Activated naive CD8-positive, alpha-beta T cell treated with anti-CD3 and anti-CD28 coated beads, Interleukin-2, amount 50 U/mL, for 24 hours (primary cell): ENCODE measurements at regions not wholly inside any gene's neighbourhood (a gene's known extent, or its start where the extent isn't known, plus 50 kb on each side); places are given as distances from the start of the nearest gene placed in this dataset.

ENCODE experiments used
- ATAC-seq: fragments of 150-1000 bp; cut with Tn5 transposase; one replicate; pipeline ENCODE4 v1.10.0; 2021
- DNase-seq: peaks from one replicate; pipeline ENCODE4 v3.0.0; 2021
- H3K27ac Mint-ChIP-seq: one replicate; pipeline ENCODE4 v1.8.0; 2021; ENCODE audit warnings: mild to moderate bottlenecking, mixed read lengths
- H3K27me3 Mint-ChIP-seq: one replicate; pipeline ENCODE4 v1.8.0; 2021; ENCODE audit warnings: mixed read lengths
- H3K36me3 Mint-ChIP-seq: one replicate; pipeline ENCODE4 v1.8.0; 2021; ENCODE audit warnings: low read depth, mixed read lengths
- H3K4me1 Mint-ChIP-seq: one replicate; pipeline ENCODE4 v1.8.0; 2021; ENCODE audit warnings: mixed read lengths
- H3K4me3 Mint-ChIP-seq: one replicate; pipeline ENCODE4 v1.8.0; 2021; ENCODE audit warnings: mild to moderate bottlenecking, moderate library complexity, mixed read lengths
- H3K9me3 Mint-ChIP-seq: one replicate; pipeline ENCODE4 v1.8.0; 2021; ENCODE audit warnings: mixed read lengths

DNA sequence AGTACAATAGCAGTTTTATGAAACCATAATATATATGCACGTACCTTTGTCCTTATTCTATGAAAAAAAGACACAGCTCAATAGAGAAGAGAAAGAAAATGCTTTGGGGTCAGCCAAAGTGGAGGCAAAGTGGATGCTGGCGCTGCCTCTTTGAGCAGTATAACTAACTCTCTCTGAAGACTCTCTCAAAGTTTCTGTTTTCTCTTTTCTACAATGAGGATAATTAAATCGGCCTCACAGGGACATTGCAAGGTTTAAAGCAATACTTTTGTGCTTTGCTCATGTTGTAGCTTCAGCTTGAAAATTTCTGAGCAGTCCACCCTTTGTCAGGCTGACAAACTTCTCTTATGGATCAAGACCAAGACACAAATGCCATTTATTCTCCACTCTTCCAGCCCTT lies 455.1 kb upstream of the MPDZ start:
- no peak overlapping the region for H3K4me3 Mint-ChIP-seq
- DNase-seq (no peak), ATAC-seq (no peak)
- H3K36me3 Mint-ChIP-seq: no peaks in the 10 kb centered on the region
- no peaks in the 10 kb centered on the region for H3K4me1 Mint-ChIP-seq
- H3K9me3 Mint-ChIP-seq: peaks cover 17% of the 10 kb centered on the region
- no peaks in the 10 kb centered on the region for H3K27me3 Mint-ChIP-seq
- H3K27ac Mint-ChIP-seq: no peak overlapping the region

GRCh38 chr9:13732290-13732689 lies 452.8 kb upstream of the MPDZ start:
- no peak for ATAC-seq
- DNase-seq: no peak
- no peaks in the 10 kb centered on the region for H3K4me1 Mint-ChIP-seq
- no peaks in the 10 kb centered on the region for H3K27me3 Mint-ChIP-seq
- H3K27ac Mint-ChIP-seq: no peak overlapping the region
- H3K4me3 Mint-ChIP-seq: no peak overlapping the region
- H3K9me3 Mint-ChIP-seq: peaks cover 9% of the 10 kb centered on the region
- H3K36me3 Mint-ChIP-seq: no peaks in the 10 kb centered on the region

DNA sequence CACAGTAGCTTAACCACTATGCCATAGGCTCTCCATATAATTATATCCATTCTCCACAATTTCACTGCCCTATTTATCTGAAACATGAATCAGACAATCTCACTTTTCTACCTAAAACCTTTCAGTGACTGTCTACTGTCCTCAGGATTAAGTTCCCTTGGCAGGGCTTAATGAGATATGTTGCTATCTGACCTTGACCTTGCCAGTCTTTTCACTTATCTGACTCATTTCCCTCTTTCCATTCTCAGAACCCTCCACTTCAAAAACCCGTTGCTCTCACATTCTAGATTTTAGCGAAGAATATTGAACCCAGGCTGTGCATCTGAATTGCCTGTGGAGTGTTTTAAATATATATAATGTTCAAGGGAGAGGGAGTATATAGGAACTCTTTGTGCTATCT lies 452.1 kb upstream of the MPDZ start:
- no peaks in the 10 kb centered on the region for H3K4me1 Mint-ChIP-seq
- H3K36me3 Mint-ChIP-seq: no peaks in the 10 kb centered on the region
- H3K27ac Mint-ChIP-seq: no peak overlapping the region
- peaks cover 9% of the 10 kb centered on the region for H3K9me3 Mint-ChIP-seq
- no peak overlapping the region for H3K4me3 Mint-ChIP-seq
- DNase-seq (no peak), ATAC-seq (no peak)
- no peaks in the 10 kb centered on the region for H3K27me3 Mint-ChIP-seq

DNA sequence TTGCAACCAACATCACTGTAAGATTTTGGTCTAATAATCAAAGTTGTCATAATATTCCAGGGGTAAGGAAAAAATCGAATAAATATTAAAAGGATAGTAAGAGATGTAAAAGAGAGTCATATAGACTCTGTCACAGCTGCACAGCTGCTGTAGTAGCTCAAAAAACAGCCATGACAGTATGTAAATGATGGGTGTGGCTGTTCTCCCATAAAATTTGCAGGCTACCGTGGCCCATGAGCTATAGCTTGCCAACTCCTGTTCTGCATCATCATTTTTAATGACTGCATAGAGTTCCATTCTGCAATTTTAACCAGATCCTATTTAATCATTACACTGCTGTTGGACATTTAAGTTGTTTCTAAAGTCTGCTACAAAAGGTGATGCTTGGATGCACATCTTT lies 450.5 kb upstream of the MPDZ start:
- ATAC-seq (no peak), DNase-seq (no peak)
- Mint-ChIP-seq H3K4me3 (no peak overlapping the region), H3K27ac (no peak overlapping the region), H3K9me3 (peaks cover 17% of the 10 kb centered on the region), H3K36me3 (no peaks in the 10 kb centered on the region), H3K4me1 (no peaks in the 10 kb centered on the region), H3K27me3 (no peaks in the 10 kb centered on the region)

DNA sequence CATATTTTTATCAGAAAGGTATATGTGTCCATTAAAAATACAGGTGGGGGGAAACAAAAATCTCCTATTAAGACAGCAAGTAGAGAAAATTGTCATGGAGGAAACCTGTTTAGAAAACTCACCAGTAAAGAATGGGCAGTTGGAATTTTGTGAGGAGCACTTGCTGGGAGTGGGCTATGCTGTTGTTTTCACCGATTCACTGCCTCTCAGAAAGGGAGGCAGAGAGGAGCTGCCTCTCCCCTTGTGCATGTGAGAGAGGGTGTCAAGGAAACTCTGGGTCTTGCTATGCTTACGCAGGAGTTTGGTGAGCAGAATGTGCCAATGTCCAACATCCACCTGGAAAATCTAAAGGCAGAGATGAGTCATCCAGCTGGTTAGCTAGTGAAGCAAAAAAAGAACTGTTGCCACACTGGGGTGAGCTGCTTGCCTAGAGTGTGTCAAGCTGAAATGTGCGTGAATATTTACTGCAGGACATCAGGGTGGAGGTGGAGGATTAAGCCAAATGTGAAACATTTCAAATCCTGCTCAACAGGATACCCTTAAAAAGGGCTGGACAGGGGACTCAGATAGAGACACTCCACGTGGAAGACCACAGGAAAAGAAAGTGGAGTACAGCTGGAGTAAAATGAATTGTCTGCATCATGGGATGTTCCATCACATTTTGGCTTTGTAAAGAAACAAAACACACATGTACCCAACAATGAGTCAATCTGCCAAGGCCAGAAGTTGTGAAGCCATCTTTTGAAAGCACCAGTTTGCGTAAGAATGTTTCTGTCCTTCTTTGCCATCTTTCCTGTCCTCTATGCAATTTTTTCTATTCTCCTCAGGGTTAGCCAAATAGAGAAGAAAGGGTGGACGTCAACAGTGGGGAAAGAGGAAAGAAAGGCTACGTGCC lies 449.7 kb upstream of the MPDZ start:
- H3K9me3 Mint-ChIP-seq: peaks cover 20% of the 10 kb centered on the region
- no peak overlapping the region for H3K27ac Mint-ChIP-seq
- ATAC-seq (no peak), DNase-seq (no peak)
- no peaks in the 10 kb centered on the region for H3K4me1 Mint-ChIP-seq
- H3K27me3 Mint-ChIP-seq: no peaks in the 10 kb centered on the region
- no peak overlapping the region for H3K4me3 Mint-ChIP-seq
- H3K36me3 Mint-ChIP-seq: no peaks in the 10 kb centered on the region

DNA sequence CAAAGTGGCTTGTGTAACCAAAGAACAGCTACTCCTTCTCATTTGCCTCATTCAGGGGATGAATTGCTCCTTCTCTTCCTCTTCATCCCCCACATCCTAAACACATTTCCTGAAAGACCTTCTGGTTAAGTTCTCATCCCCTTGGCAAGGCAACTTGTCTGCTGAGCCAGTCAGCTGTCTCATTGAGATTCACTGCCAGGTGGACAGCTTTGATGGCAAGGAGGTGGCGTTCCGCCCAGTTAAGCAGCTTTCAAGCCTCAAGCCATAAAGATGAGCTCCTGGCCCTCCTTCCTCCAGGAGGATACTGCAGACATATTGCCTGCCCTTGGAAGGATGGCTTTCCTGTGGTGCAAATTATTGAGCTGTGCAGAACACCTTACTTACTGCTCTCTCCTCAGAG lies 448.6 kb upstream of the MPDZ start:
- Mint-ChIP-seq H3K27me3 (no peaks in the 10 kb centered on the region), H3K27ac (no peak overlapping the region), H3K4me1 (no peaks in the 10 kb centered on the region), H3K36me3 (no peaks in the 10 kb centered on the region), H3K4me3 (no peak overlapping the region), H3K9me3 (peaks cover 19% of the 10 kb centered on the region)
- DNase-seq (no peak), ATAC-seq (no peak)

GRCh38 chr9:13726746-13727145 lies 447.3 kb upstream of the MPDZ start:
- ATAC-seq: no peak
- Mint-ChIP-seq H3K36me3 (no peaks in the 10 kb centered on the region), H3K4me3 (no peak overlapping the region), H3K27ac (no peak overlapping the region), H3K27me3 (no peaks in the 10 kb centered on the region), H3K4me1 (no peaks in the 10 kb centered on the region), H3K9me3 (peaks cover 22% of the 10 kb centered on the region)
- DNase-seq: no peak

DNA sequence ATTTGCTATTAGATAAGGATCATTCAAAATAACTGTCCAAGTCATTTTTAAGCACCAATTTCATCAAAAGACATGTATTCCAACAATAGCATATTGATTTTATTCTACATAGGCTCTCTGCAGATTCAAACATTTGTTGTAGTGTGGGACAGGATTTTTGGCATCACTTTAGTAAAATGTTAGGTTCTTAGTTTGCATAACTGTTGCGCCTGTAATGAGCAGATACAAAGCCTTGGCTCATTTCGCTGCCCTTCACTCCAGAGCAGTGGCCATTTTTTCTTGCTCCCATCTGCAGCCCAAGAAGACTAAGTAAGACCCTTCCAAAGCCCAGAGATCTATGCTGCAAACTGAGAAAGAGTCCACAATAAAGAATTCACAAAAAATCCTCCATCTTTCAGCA lies 446.0 kb upstream of the MPDZ start:
- H3K36me3 Mint-ChIP-seq: no peaks in the 10 kb centered on the region
- no peaks in the 10 kb centered on the region for H3K4me1 Mint-ChIP-seq
- ATAC-seq: no peak
- no peaks in the 10 kb centered on the region for H3K27me3 Mint-ChIP-seq
- peaks cover 19% of the 10 kb centered on the region for H3K9me3 Mint-ChIP-seq
- no peak for DNase-seq
- no peak overlapping the region for H3K27ac Mint-ChIP-seq
- H3K4me3 Mint-ChIP-seq: no peak overlapping the region

DNA sequence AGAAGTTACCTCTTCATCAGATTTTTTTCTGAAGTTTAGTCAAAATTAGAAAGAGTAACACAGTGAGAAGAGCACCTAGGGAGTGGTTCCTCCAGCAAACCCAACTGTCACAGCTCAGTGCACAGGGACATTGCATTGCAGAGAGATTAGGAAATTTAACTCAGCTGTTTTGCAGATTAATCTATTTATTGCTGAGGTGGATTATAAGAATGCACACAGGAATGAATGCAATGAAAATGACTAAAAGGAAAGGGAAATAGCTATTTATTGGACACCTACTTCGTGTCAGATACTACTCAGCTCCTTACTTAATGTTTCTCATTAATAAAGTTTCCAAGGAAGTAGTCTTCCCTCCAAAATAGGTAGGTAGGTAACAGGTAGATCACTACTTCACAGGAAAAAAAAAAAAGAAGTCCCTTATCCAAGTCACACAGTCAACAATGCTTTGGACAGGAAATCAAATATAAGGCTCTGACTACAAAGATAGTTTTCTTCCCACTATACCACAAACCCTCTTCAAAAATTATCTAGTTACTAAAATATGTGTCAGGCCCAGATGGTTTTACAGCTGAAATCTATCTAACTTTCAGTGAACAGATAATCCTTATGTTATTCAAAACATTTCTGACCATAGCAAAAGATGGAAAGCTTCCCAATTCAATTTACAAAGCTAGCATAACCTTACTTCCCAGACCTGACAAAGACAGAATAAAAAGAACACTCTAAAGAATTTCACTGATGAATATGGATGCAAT lies 442.2 kb upstream of the MPDZ start:
- Mint-ChIP-seq H3K27ac (no peak overlapping the region), H3K4me3 (no peak overlapping the region), H3K9me3 (peaks cover 19% of the 10 kb centered on the region), H3K4me1 (no peaks in the 10 kb centered on the region), H3K27me3 (no peaks in the 10 kb centered on the region), H3K36me3 (no peaks in the 10 kb centered on the region)
- DNase-seq (no peak), ATAC-seq (no peak)

DNA sequence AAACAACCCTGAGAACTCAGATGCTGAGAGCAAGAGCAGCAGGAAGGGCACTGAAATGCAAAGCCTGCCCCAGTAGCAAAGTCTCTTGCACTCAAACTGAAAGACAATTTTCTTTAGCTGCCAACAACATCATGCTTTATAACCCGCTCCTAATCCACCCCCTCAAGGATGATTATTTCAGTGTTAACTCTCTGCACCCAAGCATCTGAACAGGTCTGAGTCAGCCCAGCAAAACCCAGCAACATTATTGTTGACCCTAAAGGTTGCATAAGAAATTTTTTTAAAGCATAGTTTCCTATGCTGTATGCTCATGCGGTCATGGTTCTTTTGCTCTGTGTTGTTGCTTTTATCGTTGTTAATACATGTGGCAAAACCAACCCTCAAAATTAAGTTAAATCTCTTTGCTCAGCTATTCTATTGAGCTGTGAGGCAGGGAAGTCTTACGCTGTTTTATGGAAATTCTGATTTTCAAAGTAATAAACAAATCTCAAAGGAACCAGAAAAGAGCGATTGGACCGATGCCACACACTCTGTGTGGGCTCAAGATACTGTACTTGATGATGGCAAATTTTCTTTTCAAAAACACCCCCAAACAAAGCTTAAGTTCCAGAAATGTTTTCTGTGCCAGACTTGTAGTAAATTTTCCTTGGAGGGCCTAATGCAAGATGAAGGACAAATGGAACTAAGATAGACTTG lies 440.6 kb upstream of the MPDZ start:
- DNase-seq (no peak), ATAC-seq (no peak)
- no peaks in the 10 kb centered on the region for H3K36me3 Mint-ChIP-seq
- H3K9me3 Mint-ChIP-seq: peaks cover 11% of the 10 kb centered on the region
- no peak overlapping the region for H3K27ac Mint-ChIP-seq
- H3K4me1 Mint-ChIP-seq: no peaks in the 10 kb centered on the region
- no peaks in the 10 kb centered on the region for H3K27me3 Mint-ChIP-seq
- no peak overlapping the region for H3K4me3 Mint-ChIP-seq

GRCh38 chr9:13719446-13719845 lies 440.0 kb upstream of the MPDZ start:
- Mint-ChIP-seq H3K9me3 (peaks cover 11% of the 10 kb centered on the region), H3K4me1 (no peaks in the 10 kb centered on the region), H3K27ac (no peak overlapping the region), H3K36me3 (no peaks in the 10 kb centered on the region), H3K4me3 (no peak overlapping the region), H3K27me3 (no peaks in the 10 kb centered on the region)
- DNase-seq (no peak), ATAC-seq (no peak)

GRCh38 chr9:13718539-13718938 lies 439.0 kb upstream of the MPDZ start:
- no peak for DNase-seq
- Mint-ChIP-seq H3K27me3 (no peaks in the 10 kb centered on the region), H3K36me3 (no peaks in the 10 kb centered on the region), H3K9me3 (peaks cover 6% of the 10 kb centered on the region), H3K4me3 (no peak overlapping the region), H3K27ac (no peak overlapping the region), H3K4me1 (no peaks in the 10 kb centered on the region)
- ATAC-seq: no peak

DNA sequence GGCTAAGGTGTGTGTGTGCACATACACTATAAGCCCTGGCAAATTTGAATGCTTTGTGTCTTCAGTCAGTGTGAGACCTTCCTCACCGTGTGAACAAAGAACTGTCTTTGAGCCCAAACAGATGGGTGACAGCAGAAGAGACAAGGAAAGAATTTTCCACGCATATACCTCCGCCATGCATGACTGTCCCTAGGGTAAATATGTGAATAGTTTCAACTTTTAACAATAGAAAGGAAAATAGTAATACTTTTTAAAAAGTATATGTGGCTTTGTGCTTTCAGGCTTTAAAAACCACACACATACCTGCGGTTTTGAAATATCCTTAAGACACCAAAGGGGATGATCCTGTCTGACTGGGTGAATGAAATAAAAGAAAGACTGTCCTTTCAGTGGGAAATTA lies 438.6 kb upstream of the MPDZ start:
- H3K4me1 Mint-ChIP-seq: no peaks in the 10 kb centered on the region
- ATAC-seq (no peak), DNase-seq (no peak)
- peaks cover 1% of the 10 kb centered on the region for H3K27me3 Mint-ChIP-seq
- H3K4me3 Mint-ChIP-seq: no peak overlapping the region
- H3K9me3 Mint-ChIP-seq: peaks cover 4% of the 10 kb centered on the region
- no peaks in the 10 kb centered on the region for H3K36me3 Mint-ChIP-seq
- no peak overlapping the region for H3K27ac Mint-ChIP-seq

DNA sequence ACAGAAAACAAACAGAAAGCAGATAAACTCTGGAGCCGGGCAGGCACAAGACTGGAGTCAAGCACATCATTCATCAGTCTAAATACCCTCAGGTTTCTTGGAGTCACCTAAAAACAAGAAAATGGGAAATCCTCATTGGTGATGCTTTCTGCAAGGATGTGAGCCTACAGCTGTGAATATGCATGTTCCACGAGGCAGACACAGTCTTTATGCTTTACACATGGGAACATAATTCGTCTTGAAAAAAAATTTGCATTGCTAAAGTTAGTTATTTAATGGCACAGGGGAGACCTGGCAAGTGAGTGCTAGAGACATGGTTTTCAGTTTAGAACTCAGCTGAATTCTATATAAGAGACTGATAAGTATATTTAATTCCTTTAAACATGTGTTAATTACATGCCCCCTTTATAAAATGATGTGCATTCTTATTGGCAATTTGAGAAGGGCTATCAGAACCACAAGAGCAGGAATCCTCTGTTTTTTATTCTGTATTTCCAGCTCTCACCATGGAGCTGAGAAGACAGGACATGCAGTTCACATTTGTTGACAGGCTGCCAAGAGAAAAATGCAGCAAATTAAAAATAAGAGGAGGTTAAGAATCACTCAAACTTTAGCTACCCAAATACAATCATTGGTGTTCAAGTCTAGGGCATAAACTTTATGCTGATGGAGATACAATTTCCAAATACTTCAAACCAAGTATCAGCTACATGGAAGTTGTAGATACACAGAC lies 438.0 kb upstream of the MPDZ start:
- DNase-seq (no peak), ATAC-seq (no peak)
- Mint-ChIP-seq H3K36me3 (no peaks in the 10 kb centered on the region), H3K4me3 (no peak overlapping the region), H3K4me1 (no peaks in the 10 kb centered on the region), H3K9me3 (peaks cover 4% of the 10 kb centered on the region), H3K27ac (no peak overlapping the region), H3K27me3 (peaks cover 2% of the 10 kb centered on the region)
